Parathyroid adenoma (tissue), 2 donors: ENCODE measurements at regions not wholly inside any gene's neighbourhood (a gene's known extent, or its start where the extent isn't known, plus 50 kb on each side); places are given as distances from the start of the nearest gene placed in this dataset.

Experiments
- H2AFZ ChIP-seq: fragments of 300-600 bp; sonication (generic); one replicate; pipeline ENCODE4 v1.7.0; 2017; ENCODE audit warnings: antibody characterized with exemption, mild to moderate bottlenecking
- H3K27ac ChIP-seq: fragments of 300-600 bp; sonication (generic); one replicate; pipeline ENCODE4 v1.7.0; 2017
- H3K27me3 ChIP-seq: fragments of 300-600 bp; sonication (generic); one replicate; pipeline ENCODE4 v1.7.0; 2017; ENCODE audit warnings: low read length; ENCODE audit not compliant: control insufficient read depth, insufficient read depth
- H3K36me3 ChIP-seq: fragments of 300-600 bp; sonication (generic); one replicate; pipeline ENCODE4 v1.7.0; 2017; ENCODE audit warnings: low read length; ENCODE audit not compliant: control insufficient read depth, insufficient read depth
- H3K4me1 ChIP-seq: fragments of 300-600 bp; sonication (generic); one replicate; pipeline ENCODE4 v1.7.0; 2017; ENCODE audit warnings: control low read depth
- H3K4me2 ChIP-seq: fragments of 300-600 bp; sonication (generic); one replicate; pipeline ENCODE4 v1.7.0; 2017; ENCODE audit warnings: low read length
- H3K4me3 ChIP-seq: fragments of 300-600 bp; sonication (generic); one replicate; pipeline ENCODE4 v1.7.0; 2017; ENCODE audit warnings: low read depth, low read length
- H3K79me2 ChIP-seq: fragments of 300-600 bp; sonication (generic); one replicate; pipeline ENCODE4 v1.7.0; 2017; ENCODE audit warnings: control low read depth
- H3K9ac ChIP-seq: fragments of 300-600 bp; sonication (generic); one replicate; pipeline ENCODE4 v1.7.0; 2017; ENCODE audit warnings: mild to moderate bottlenecking
- H3K9me3 ChIP-seq: fragments of 300-600 bp; sonication (generic); one replicate; pipeline ENCODE4 v1.7.0; 2017; ENCODE audit warnings: low read length; ENCODE audit not compliant: control insufficient read depth
- TF ChIP-seq, protein P1 (sequence below): fragments of 300-600 bp; sonication (generic); IDR thresholded peaks from one replicate; pipeline ENCODE4 v1.7.0; 2017; ENCODE audit warnings: antibody characterized with exemption, mild to moderate bottlenecking
- donor health status: primary hyperparathyroidism.

DNA sequence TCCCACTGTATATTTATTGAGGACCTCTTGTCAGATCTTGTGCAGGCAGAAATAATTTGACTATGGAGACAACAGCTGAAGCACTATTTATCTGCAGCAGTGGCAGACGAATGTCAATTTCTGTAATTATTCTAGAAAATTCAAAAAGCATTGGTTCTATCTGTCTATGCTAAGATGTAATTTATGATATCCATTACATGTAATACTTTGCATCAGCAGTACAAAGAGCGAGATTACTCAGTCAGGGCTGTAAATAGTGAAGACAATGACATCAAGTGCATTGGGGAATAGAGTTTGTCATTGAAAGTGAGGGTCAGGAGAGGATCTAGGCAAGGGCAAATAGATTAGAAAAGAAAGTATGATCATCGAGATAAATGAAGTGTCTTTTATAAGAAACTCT is 508.2 kb downstream of the ZWINT start:
- no peak overlapping the region for H3K4me2 ChIP-seq
- no peak overlapping the region for H3K27ac ChIP-seq
- no peaks in the 10 kb centered on the region for H3K79me2 ChIP-seq
- H3K9me3 ChIP-seq, result no peaks in the 10 kb centered on the region
- no peaks in the 10 kb centered on the region for H3K36me3 ChIP-seq
- no peak overlapping the region for H3K9ac ChIP-seq
- no peaks in the 10 kb centered on the region for H3K27me3 ChIP-seq
- TF ChIP-seq, protein P1, sequence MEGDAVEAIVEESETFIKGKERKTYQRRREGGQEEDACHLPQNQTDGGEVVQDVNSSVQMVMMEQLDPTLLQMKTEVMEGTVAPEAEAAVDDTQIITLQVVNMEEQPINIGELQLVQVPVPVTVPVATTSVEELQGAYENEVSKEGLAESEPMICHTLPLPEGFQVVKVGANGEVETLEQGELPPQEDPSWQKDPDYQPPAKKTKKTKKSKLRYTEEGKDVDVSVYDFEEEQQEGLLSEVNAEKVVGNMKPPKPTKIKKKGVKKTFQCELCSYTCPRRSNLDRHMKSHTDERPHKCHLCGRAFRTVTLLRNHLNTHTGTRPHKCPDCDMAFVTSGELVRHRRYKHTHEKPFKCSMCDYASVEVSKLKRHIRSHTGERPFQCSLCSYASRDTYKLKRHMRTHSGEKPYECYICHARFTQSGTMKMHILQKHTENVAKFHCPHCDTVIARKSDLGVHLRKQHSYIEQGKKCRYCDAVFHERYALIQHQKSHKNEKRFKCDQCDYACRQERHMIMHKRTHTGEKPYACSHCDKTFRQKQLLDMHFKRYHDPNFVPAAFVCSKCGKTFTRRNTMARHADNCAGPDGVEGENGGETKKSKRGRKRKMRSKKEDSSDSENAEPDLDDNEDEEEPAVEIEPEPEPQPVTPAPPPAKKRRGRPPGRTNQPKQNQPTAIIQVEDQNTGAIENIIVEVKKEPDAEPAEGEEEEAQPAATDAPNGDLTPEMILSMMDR, result no peak
- H2AFZ ChIP-seq, result no peak overlapping the region
- H3K4me1 ChIP-seq, result no peaks in the 10 kb centered on the region
- H3K4me3 ChIP-seq, result no peak overlapping the region

DNA sequence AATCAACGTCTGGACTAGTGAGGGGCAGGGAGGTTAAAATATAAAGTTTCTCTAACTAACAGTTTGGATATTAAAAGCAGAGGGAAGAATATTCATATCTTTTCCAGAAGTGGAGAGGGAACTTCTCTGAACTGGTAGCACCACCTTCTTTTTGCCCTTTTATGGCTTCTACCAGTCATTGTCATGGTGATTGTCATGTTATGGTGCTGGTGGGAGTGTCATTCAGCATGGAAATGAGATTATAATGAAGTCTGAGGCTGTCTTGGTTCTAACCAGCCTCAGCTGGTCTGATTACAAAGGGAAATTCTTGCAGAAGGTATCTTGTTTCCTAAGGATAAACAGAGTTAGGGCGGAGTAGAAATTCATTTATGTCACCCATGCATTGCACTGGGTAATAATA is 523.8 kb downstream of the ZWINT start:
- H2AFZ ChIP-seq, result no peak overlapping the region

DNA sequence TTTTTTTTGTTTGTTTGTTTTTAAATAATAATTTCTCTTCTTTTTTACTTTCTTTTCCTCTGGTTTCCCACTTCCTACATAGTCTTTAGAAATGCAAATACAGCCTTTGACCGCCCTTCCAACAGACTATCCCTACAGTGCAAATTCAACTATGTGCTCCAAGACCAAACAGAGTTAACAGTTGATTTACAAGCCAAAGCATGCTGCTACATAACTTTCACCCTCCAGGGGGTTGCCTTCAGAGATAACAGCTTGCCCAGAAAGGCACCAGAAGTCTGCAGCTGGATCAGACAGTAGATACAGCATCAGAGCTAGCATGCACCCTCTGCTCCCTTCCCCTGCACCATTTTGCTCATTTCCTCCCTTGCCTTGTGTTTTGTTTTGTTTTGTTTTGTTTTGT is 539.0 kb downstream of the ZWINT start:
- no peaks in the 10 kb centered on the region for H3K27me3 ChIP-seq
- no peaks in the 10 kb centered on the region for H3K4me1 ChIP-seq
- H2AFZ ChIP-seq, result no peak overlapping the region
- H3K4me3 ChIP-seq, result no peak overlapping the region
- H3K9ac ChIP-seq, result no peak overlapping the region
- H3K9me3 ChIP-seq, result no peaks in the 10 kb centered on the region
- TF ChIP-seq, protein P1, result no peak
- H3K36me3 ChIP-seq, result no peaks in the 10 kb centered on the region
- H3K79me2 ChIP-seq, result no peaks in the 10 kb centered on the region
- H3K27ac ChIP-seq, result no peak overlapping the region
- no peak overlapping the region for H3K4me2 ChIP-seq

More for the DNA sequence above, 523.8 kb downstream of the ZWINT start:
- no peak overlapping the region for H3K4me2 ChIP-seq
- H3K36me3 ChIP-seq, result no peaks in the 10 kb centered on the region
- H3K79me2 ChIP-seq, result no peaks in the 10 kb centered on the region
- H3K27me3 ChIP-seq, result no peaks in the 10 kb centered on the region
- no peak overlapping the region for H3K9ac ChIP-seq
- no peaks in the 10 kb centered on the region for H3K9me3 ChIP-seq
- TF ChIP-seq, protein P1, result no peak
- no peaks in the 10 kb centered on the region for H3K4me1 ChIP-seq
- H3K27ac ChIP-seq, result no peak overlapping the region
- no peak overlapping the region for H3K4me3 ChIP-seq

DNA sequence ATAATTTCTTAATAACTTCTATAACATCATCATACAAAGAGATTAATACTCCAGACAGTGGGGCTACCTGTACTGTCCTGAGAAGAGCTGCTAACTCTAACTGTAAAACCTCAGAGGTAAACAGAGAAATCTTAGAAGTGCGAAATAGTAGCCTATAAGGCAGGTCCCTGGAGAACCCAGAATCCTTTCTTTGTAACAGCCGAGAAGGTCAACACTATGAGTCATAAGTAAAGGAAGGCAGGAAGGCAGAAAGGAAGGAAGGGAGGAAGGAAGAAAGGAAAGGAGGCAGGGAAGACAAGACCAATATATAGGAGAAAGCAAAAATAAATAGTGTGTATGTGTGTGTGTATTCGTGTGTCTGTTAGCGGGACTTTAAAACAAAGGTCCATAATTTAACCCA is 540.6 kb downstream of the ZWINT start:
- Histone ChIP-seq H2AFZ (no peak overlapping the region), H3K9ac (no peak overlapping the region), H3K79me2 (no peaks in the 10 kb centered on the region), H3K27ac (no peak overlapping the region), H3K9me3 (no peaks in the 10 kb centered on the region), H3K4me2 (no peak overlapping the region), H3K4me1 (no peaks in the 10 kb centered on the region), H3K27me3 (no peaks in the 10 kb centered on the region), H3K36me3 (no peaks in the 10 kb centered on the region), H3K4me3 (no peak overlapping the region)
- TF ChIP-seq, protein P1, result no peak

DNA sequence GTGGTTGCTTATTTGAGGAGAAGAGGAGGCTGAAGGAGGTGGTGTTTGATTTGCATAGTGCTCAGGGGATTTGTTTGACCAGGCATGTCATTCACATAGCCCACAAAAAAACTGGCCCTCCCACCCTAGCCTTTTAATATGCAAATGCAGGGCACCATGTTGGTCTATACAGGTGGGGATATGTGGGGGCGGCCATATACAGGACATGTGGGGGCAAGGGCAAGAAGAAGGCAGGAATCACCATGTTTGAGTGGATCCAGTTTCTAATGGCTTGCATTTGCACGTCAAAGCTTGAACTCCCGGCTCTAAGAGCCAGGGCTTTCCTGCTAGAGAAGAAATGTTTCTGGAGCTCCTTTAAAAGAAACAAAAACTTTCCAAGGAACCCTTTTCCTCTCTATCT is 541.0 kb downstream of the ZWINT start:
- H3K4me2 ChIP-seq, result no peak overlapping the region
- no peaks in the 10 kb centered on the region for H3K36me3 ChIP-seq
- no peaks in the 10 kb centered on the region for H3K27me3 ChIP-seq
- TF ChIP-seq, protein P1, result no peak
- no peak overlapping the region for H2AFZ ChIP-seq
- no peaks in the 10 kb centered on the region for H3K79me2 ChIP-seq
- no peak overlapping the region for H3K27ac ChIP-seq
- no peak overlapping the region for H3K4me3 ChIP-seq
- H3K9ac ChIP-seq, result no peak overlapping the region
- no peaks in the 10 kb centered on the region for H3K4me1 ChIP-seq
- no peaks in the 10 kb centered on the region for H3K9me3 ChIP-seq
